T-helper 1 cell treated with Interleukin-12 subunit alpha and Interleukin-12 subunit beta and Interleukin-4 antibody, amounts not matched to agents 30 ng/mL and 1 ng/mL, for 36 hours (primary cell): ENCODE measurements at regions not wholly inside any gene's neighbourhood (a gene's known extent, or its start where the extent isn't known, plus 50 kb on each side); places are given as distances from the start of the nearest gene placed in this dataset.
"Not testable (repeated sequence)": the region's sequence is repeated elsewhere in the genome, so short reads cannot be mapped to it uniquely, and the experiment has no call there.

ENCODE experiments used
- intact Hi-C: fragments of 100-400 bp; cut with micrococcal nuclease; formaldehyde crosslinking; loops from one replicate; pipeline ENCODE4 v1.15.1; 2024

GRCh38 chr11:129637473-129637872 lies 178.2 kb upstream of the TMEM45B start:
- intact Hi-C loops: loop anchor here (5.0 kb wide), 1 partner anchor 260 kb away; the partner anchor contains the start of gene BARX2

GRCh38 chr11:129637983-129638776 lies 177.5 kb upstream of the TMEM45B start:
- intact Hi-C loops: loop anchor here (5.0 kb wide), 1 partner anchor 261 kb away; the partner anchor contains the start of gene BARX2

GRCh38 chr11:129639300-129639699 lies 176.3 kb upstream of the TMEM45B start:
- intact Hi-C loops: loop anchor here (1.0 to 5.0 kb wide), 3 partner anchors 191 to 262 kb away; partner anchors contain the start of gene BARX2

DNA sequence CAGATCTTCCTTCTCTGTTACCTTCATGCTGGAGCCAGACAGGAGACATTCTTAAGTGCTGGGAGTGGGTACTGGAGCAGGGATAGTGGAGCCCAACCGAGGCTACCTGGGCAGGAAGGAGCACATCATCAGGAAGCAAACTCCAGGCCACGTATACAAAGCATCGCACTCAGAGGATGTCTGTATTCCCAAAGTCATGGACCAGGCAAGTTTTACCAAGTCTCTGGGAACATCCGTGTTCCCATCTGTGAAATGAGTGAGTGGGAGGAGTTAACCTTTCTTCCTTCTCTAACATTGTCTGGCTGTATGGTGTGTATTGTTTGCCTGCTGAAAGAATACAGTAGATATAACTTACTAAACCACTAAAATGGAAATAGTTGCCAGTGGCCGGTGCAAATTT lies 175.0 kb upstream of the TMEM45B start:
- intact Hi-C loops: no loop called here

- intact Hi-C loops: loop anchor here (1.0 kb wide), 1 partner anchor 225 kb away; no protein-coding TSS in a partner anchor
These were observed 172.5 kb upstream of the TMEM45B start for GRCh38 chr11:129643031-129643721.

GRCh38 chr11:129644326-129644725 lies 171.3 kb upstream of the TMEM45B start:
- intact Hi-C loops: no loop called here

- intact Hi-C loops: no loop called here
These were observed 169.7 kb upstream of the TMEM45B start for GRCh38 chr11:129645943-129646342.

DNA sequence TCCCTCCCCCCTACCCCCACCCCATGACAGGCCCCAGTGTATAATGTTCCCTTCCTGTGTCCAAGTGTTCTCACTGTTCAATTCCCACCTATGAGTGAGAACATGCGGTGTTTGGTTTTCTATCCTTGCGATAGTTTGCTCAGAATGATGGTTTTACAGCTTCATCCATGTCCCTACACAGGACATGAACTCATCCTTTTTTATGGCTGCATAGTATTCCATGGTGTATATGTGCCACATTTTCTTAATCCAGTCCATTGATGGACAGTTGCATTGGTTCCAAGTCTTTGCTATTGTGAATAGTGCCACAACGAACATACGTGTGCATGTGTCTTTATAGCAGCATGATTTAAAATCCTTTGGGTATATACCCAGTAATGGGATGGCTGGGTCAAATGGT lies 165.6 kb upstream of the TMEM45B start:
- intact Hi-C loops: not testable (repeated sequence)

DNA sequence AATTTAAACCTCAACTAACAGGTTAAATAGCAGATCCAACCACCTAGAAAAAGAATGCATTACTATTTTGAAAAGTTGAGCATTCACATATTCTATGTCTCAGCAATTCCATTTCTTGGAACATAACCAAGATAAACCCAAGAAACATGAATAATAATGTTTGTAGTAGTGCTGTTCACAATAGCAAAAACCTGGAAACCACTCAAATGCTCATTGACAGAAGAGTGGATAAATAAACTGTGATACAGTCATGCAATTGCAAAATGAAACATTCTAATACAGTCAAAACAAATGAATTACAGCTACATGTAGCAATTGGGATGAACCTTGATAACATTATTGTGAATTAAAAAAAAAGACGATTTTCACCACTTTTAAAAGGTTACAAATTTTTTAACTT lies 162.8 kb upstream of the TMEM45B start:
- intact Hi-C loops: no loop called here

DNA sequence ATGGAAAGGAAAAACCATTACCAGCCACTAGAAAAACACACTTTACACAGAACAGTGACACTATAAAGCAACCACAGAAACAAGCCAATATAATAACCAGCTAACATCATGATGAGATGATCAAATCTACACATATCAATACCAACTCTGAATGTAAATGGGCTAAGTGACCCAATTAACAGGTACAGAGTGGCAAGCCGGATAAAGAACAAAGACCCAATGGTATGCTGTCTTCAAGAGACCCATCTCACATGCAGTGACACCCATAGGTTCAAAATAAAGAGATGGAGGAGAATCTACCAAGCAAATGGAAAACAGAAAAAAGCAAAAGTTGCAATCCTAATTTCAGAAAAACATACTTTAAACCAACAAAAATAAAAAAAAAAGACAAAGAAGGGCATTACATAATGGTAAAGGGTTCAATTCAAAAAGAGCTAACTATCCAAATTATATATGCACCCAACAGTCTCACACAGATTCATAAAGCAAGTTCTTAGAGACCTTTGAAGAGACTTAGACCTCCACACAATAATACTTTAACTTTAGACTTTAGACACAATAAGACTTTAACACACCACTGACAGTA lies 160.3 kb upstream of the TMEM45B start:
- intact Hi-C loops: no loop called here

DNA sequence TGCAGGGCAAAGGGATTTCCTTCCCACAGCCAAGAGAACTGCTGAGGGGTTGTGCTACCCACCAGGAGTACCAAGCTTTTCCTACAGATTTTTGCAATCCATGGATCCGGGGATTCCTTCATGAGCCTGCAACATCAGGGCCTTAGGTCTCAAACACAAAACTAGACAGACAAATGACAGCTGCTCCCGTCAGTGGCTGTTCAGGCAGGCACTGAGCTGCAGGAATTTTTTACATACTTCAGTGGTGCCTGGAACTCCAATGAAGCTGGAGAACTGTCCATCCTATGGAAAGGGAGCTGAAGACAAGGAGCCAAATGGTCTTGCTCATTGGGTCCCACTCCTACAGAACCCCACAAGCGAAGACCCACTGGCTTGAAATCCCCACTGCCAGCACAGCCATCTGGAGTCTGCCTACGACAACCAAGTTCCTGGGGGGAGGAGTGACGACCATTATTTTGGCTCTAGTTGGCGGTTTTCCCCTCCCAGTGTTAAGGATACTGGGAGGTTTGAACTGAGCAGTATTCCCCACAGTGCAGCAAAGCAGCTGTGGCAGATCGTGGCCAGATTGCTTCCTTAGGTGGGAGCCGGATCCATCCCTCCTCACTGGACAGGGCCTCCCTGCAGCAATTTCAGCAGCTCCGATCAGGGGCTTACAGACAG lies 157.7 kb upstream of the TMEM45B start:
- intact Hi-C loops: no loop called here

- intact Hi-C loops: no loop called here
These were observed 157.2 kb upstream of the TMEM45B start for GRCh38 chr11:129658526-129658867.

DNA sequence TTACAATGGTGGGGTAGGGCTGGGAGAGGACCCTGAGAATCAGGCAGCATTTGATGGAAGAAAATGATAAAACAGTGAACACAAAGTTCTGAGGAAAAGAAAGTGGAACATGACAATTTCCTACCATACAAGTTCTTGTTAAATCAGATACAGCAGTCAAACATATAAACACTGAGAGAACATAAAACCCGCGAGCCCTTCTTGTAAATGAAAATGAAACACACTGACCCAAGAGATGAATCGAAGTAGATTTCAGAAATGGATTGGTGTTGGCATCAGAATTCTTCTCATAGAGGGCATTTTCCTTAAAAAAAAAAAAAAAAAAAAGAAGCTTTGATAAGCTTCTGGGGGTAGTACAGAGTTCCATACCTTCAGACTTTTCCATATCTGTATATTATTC lies 134.7 kb upstream of the TMEM45B start:
- intact Hi-C loops: no loop called here

- intact Hi-C loops: no loop called here
These were observed 134.1 kb upstream of the TMEM45B start for GRCh38 chr11:129681344-129682114.

DNA sequence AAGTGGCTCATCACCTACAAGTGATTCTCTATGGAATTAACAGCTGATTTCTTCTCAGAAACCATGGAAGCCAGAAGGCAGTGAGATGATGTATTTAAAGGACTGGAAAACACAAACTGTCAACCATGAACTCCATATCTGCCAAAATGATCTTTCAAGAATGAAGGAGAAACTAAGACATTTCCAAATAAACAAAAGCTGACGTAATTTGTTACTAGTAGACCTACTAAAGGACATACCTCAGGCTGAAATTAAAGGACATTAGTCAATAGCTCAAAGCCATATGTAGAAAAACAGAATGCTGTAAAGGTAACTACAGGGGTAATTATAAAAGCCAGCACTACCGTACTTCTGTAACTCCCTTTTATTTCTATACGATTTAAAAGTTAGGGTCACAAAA lies 129.4 kb upstream of the TMEM45B start:
- intact Hi-C loops: no loop called here

DNA sequence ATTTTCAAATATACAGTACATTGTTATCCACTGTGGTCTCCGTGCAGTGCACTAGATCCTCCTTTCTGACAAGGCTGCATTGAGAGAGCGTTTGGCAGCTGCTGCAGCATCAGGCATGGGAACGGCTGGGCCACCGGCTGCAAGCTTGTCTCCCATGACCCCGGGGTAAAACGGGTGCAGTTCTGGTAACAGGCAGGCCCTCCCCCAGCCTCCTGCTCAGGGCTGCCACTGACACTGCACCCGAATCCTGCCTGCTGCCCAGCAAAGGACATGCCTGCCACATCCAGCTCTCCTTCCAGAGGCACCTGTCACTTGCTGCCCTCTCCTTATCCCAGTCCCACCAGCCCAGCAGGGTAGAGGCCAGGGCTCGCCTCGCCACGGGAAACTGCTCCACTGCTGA lies 124.5 kb upstream of the TMEM45B start:
- intact Hi-C loops: no loop called here

DNA sequence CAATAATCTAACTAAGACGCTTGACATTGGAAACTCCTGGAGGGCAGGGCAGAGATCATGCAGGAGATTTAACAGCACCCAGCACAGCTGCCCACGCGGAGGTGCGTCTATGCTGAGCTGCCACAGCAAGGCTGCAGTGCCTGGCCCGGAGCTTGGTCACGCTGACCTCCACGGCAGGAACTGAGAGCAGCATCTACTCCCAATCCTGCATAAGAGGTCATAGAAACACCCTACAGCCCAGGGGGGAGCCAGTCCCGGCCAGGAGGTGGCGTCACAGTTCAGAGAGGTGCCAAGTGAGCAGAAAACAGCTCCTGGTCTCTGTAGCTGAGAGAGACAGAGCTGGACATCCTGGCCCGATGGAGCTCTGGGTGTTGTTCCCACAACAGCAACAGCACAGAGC lies 121.1 kb upstream of the TMEM45B start:
- intact Hi-C loops: no loop called here

- intact Hi-C loops: loop anchor here (1.0 kb wide), 2 partner anchors 56 to 331 kb away; no protein-coding TSS in a partner anchor
These were observed 120.7 kb upstream of the TMEM45B start for GRCh38 chr11:129694966-129695365.

DNA sequence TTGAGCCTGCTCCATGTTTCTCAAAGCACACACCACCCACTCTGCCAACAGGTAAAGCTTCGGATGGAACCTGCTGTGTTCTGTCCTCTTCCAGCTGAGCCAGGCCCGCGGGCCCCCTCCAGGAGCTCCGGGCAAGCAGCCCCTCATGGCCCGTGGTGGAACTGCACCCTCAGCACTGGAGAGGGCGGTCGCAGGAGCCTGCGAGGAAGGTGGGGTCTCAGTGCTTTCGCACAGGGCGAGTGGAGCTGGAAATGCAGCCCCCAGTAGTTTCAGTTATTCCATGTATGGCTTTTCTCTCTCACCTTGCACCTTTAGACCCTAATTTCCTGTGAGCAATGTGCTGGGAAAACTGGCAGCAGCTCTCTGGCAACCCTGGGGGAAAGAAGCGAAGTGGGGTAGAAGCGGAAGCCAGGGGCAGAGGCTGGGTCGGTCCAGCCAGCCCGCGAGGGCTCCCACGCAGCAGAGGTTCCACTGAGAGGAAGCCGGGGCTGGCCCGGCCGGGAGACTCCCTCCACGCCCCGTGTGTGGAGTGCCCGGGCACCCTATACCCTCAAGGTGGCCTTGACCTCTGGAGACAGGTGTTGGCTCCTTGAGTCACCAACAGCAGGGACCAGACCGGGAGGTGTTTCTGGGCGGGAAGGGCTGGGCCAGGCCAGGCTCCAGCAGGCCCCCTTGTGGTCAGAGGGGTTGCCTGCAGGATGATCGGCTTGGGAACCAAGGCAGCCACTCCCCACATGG lies 119.9 kb upstream of the TMEM45B start:
- intact Hi-C loops: loop anchor here (1.0 kb wide), 4 partner anchors 56 to 578 kb away; no protein-coding TSS in a partner anchor
